Dendritic cell treated with granulocyte-macrophage colony-stimulating factor and Interleukin-4, amounts not matched to agents 40 ng/mL and 50 ng/mL, for 4 days (primary cell): ENCODE measurements at regions not wholly inside any gene's neighbourhood (a gene's known extent, or its start where the extent isn't known, plus 50 kb on each side); places are given as distances from the start of the nearest gene placed in this dataset.
"Not testable (repeated sequence)": the region's sequence is repeated elsewhere in the genome, so short reads cannot be mapped to it uniquely, and the experiment has no call there.

ENCODE experiments used
- H3K27ac Mint-ChIP-seq: one replicate; pipeline ENCODE4 v1.8.0; 2022; ENCODE audit warnings: mild to moderate bottlenecking, mixed read lengths
- H3K27me3 Mint-ChIP-seq: one replicate; pipeline ENCODE4 v1.8.0; 2022; ENCODE audit warnings: mild to moderate bottlenecking, mixed read lengths
- H3K36me3 Mint-ChIP-seq: one replicate; pipeline ENCODE4 v1.8.0; 2022; ENCODE audit warnings: low read depth, mixed read lengths
- H3K4me1 Mint-ChIP-seq: one replicate; pipeline ENCODE4 v1.8.0; 2022; ENCODE audit warnings: low read depth, mixed read lengths
- H3K4me3 Mint-ChIP-seq: one replicate; pipeline ENCODE4 v1.8.0; 2022; ENCODE audit warnings: mild to moderate bottlenecking, moderate library complexity, mixed read lengths
- H3K9me3 Mint-ChIP-seq: one replicate; pipeline ENCODE4 v1.8.0; 2022; ENCODE audit warnings: mixed read lengths
- intact Hi-C: fragments of 100-400 bp; cut with micrococcal nuclease; formaldehyde crosslinking; loops from one replicate; pipeline ENCODE4 v1.15.0; 2022

- intact Hi-C loops, H3K9me3 Mint-ChIP-seq, H3K27me3 Mint-ChIP-seq: not testable (repeated sequence)
- peaks cover 98% of the 10 kb centered on the region for H3K4me1 Mint-ChIP-seq
- peaks cover 92% of the 10 kb centered on the region for H3K36me3 Mint-ChIP-seq
- H3K27ac Mint-ChIP-seq: peak overlapping the region; percentile 50
- H3K4me3 Mint-ChIP-seq: peak overlapping the region; percentile 14
Measured at GRCh38 chr16:21511315-21512210, 87.8 kb upstream of the METTL9 start.

DNA sequence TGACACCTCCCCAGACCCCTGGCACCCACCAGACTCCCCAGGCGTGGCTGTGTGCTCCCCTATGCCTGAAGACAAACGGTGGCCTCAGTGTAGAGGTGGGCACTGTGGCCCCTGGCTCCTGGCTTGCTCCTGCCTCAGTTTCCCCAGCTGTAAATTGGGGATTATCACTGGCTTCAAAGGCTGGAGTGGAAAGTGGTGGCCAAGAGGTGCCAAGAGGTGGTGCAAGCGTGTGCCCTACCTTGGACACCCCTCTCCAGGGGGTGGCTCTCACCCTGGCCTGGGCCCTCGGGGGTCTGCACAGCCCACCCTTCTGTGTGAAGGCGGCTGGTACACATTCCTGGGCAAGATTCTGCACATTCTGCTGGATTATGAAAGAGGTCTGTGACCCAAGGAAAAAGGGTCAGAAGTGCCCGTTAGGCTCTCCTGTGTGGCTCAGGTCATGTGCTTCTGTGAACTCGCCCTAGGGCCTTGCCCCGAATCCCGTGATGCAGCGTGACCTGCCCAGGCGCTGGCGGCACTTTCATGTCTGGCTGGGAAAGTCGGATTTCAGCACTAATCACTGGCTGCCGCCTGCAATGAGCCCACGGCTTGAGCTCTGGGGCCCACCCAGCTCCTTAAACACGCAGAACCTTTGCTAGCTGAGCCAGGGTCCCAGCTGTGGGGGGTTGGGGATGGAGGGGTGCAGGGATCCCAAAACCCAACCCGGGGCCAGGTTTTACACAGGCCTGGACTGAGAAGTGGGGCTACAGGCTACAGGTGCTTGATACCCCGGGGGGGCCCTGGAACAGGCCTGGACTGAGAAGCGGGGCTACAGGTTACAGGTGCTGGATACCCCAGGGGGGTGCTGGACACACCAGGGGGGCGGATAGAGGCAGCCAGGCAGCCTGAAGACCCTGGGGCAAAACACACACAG, 86.8 kb upstream of the METTL9 start:
- not testable (repeated sequence) for H3K4me3 Mint-ChIP-seq, H3K9me3 Mint-ChIP-seq
- peaks cover 93% of the 10 kb centered on the region for H3K36me3 Mint-ChIP-seq

DNA sequence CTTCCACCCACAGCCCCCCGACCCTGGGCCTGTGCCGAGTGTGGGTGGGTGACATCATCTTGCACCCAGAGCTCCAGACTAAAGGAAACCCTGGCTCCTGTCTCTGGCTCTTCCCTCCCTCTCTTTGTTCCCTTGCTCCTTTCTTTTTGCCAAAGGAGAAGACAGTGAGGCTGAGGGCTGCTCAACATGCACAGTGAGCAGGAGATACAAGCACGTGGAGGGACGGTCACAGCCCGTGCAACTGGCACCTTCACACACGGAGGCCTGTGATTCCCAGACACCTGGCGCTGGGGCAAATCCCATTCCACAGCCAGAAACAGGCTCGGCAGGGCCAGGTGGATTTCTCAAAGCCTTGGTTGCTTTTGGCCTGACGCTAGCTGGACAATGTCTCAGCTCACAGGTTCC, 86.0 kb upstream of the METTL9 start:
- H3K27ac Mint-ChIP-seq, intact Hi-C loops: not testable (repeated sequence)
- peaks cover 92% of the 10 kb centered on the region for H3K36me3 Mint-ChIP-seq

More for the DNA sequence above, 86.8 kb upstream of the METTL9 start:
- H3K27me3 Mint-ChIP-seq, intact Hi-C loops: not testable (repeated sequence)
- peak overlapping the region; percentile 50 for H3K27ac Mint-ChIP-seq
- peaks cover 90% of the 10 kb centered on the region for H3K4me1 Mint-ChIP-seq

GRCh38 chr16:21513812-21514473, 85.4 kb upstream of the METTL9 start:
- H3K27ac Mint-ChIP-seq, intact Hi-C loops, H3K9me3 Mint-ChIP-seq, H3K27me3 Mint-ChIP-seq, H3K4me3 Mint-ChIP-seq: not testable (repeated sequence)
- Mint-ChIP-seq H3K36me3 (peaks cover 92% of the 10 kb centered on the region), H3K4me1 (peaks cover 89% of the 10 kb centered on the region)

More for the DNA sequence above, 86.0 kb upstream of the METTL9 start:
- H3K4me3 Mint-ChIP-seq, H3K27me3 Mint-ChIP-seq, H3K9me3 Mint-ChIP-seq: not testable (repeated sequence)
- peaks cover 89% of the 10 kb centered on the region for H3K4me1 Mint-ChIP-seq

DNA sequence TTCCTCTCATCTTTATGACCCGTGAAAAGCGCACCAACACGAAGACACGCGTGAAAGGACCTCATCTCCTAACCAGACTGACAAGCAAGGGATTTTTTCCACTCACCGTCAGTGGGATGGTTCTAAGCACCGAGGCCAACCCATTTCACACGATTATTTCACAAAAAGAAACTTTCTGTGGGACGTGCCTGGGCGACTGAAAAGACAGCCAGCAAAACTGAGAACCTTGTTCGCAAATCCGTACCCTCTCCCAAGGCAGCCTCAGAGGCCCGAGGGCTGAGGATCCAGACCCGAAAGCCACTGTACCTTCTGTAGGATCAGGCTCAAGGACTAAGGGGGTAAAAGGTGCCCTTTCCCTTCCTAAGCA, 84.9 kb upstream of the METTL9 start:
- H3K27me3 Mint-ChIP-seq, H3K27ac Mint-ChIP-seq, H3K4me3 Mint-ChIP-seq, intact Hi-C loops, H3K9me3 Mint-ChIP-seq: not testable (repeated sequence)
- H3K4me1 Mint-ChIP-seq: peaks cover 89% of the 10 kb centered on the region
- peaks cover 92% of the 10 kb centered on the region for H3K36me3 Mint-ChIP-seq

- peak overlapping the region; percentile 23 for H3K4me3 Mint-ChIP-seq
- peaks cover 75% of the 10 kb centered on the region for H3K36me3 Mint-ChIP-seq
- H3K27ac Mint-ChIP-seq, intact Hi-C loops, H3K27me3 Mint-ChIP-seq, H3K9me3 Mint-ChIP-seq: not testable (repeated sequence)
- peaks cover 70% of the 10 kb centered on the region for H3K4me1 Mint-ChIP-seq
Measured at GRCh38 chr16:21516705-21517040, 82.7 kb upstream of the METTL9 start.

GRCh38 chr16:21517263-21517662, 82.1 kb upstream of the METTL9 start:
- H3K27me3 Mint-ChIP-seq, H3K9me3 Mint-ChIP-seq, intact Hi-C loops, H3K27ac Mint-ChIP-seq: not testable (repeated sequence)
- peaks cover 69% of the 10 kb centered on the region for H3K36me3 Mint-ChIP-seq
- peak overlapping the region; percentile 85 for H3K4me3 Mint-ChIP-seq
- H3K4me1 Mint-ChIP-seq: peaks cover 64% of the 10 kb centered on the region

GRCh38 chr16:21519361-21520133, 79.8 kb upstream of the METTL9 start:
- H3K9me3 Mint-ChIP-seq, H3K27me3 Mint-ChIP-seq, intact Hi-C loops: not testable (repeated sequence)
- Mint-ChIP-seq H3K36me3 (peaks cover 46% of the 10 kb centered on the region), H3K27ac (peak overlapping the region; percentile 94), H3K4me1 (peaks cover 42% of the 10 kb centered on the region), H3K4me3 (peak overlapping the region; percentile 85)

DNA sequence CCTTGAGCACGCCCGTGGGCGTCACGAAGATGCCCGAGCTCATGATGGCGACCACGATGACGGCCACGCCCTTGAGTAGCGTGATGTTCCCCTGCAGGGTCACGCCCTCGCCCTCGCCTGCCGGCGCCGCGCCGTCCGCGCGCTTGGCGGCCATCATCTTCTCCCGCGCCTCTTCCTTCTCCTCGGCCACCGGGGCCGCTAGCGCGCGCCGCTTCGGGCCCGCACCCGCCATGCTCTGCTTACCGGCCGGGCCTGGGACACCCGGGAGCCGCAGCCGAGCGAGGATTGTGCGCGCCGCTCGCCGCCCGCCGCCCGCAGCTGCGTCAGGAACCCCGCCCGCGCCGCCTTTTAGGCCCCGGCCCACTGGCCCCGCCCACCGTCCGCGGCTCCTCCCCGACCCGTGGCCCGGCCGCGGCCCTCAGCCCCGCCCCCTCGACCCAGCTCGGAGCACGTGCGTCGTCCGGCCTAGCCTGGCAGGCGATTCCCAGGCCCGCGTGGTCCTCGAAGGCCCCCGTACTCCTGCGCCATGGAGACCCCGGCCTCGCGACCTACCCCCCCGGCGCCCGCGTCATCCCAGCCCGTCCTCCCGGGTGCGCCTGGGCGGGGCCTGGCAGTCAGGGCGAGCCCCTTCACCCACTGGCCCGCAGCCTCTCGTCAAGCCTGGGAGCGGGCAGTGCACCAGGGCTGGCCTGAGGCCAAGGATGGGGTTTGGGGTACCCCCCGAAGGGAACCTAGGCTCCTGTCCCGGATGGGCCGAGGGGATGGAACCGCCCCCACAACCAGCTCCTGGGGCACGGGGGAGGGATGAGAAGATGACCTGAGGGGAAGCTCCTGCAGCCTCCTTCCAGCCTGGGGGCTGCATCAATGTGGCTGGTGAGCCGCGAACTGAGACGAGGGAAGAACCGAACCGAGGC, 79.0 kb upstream of the METTL9 start:
- H3K27ac Mint-ChIP-seq: peak overlapping the region; percentile 94
- peaks cover 38% of the 10 kb centered on the region for H3K36me3 Mint-ChIP-seq
- peak overlapping the region; percentile 85 for H3K4me3 Mint-ChIP-seq
- H3K27me3 Mint-ChIP-seq, H3K9me3 Mint-ChIP-seq, intact Hi-C loops: not testable (repeated sequence)
- H3K4me1 Mint-ChIP-seq: peaks cover 33% of the 10 kb centered on the region

- peaks cover 27% of the 10 kb centered on the region for H3K4me1 Mint-ChIP-seq
- H3K9me3 Mint-ChIP-seq, H3K27me3 Mint-ChIP-seq, intact Hi-C loops, H3K27ac Mint-ChIP-seq, H3K4me3 Mint-ChIP-seq: not testable (repeated sequence)
- peaks cover 32% of the 10 kb centered on the region for H3K36me3 Mint-ChIP-seq
Measured at GRCh38 chr16:21521048-21521389, 78.4 kb upstream of the METTL9 start.

DNA sequence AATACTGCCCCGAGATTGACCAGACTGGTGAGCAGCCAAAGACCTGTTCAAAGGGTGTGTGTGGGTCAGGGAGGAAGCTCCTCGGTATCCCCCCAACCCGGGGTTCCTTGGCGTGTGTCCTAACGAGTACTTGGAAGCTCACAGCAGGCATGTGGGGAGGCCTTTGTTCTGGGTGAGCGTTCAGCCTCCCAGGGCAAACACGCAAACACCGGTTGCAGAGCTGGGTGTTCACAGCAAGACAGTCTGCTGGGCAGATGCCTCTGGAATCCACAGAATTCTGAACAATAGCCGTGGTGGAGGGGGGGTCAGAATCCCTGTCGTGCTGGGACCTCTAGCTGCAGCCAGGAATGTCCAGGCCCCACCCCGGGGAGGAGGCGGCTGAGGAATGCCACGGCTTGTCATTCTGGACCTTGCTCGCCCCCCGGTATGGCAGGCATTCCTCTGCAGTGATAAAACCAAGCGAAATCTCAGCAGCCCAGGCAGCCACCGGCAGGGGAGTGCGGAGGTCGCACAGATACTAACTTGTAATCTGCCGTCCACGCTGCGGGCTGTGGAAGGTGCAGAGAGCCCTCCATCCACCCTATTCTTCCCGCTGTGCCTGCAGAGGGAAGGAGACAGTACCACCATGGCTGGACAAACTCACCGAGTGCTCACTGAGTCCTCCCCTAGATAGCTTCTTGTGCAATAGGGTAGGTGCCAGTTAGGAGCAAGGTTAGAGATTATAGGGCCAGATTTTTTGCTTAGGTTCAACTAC, 77.8 kb upstream of the METTL9 start:
- intact Hi-C loops, H3K27ac Mint-ChIP-seq, H3K9me3 Mint-ChIP-seq, H3K4me3 Mint-ChIP-seq, H3K27me3 Mint-ChIP-seq: not testable (repeated sequence)
- H3K4me1 Mint-ChIP-seq: peaks cover 23% of the 10 kb centered on the region
- H3K36me3 Mint-ChIP-seq: peaks cover 26% of the 10 kb centered on the region

- H3K27ac Mint-ChIP-seq, H3K27me3 Mint-ChIP-seq, H3K9me3 Mint-ChIP-seq, H3K4me3 Mint-ChIP-seq, intact Hi-C loops: not testable (repeated sequence)
- Mint-ChIP-seq H3K4me1 (peaks cover 19% of the 10 kb centered on the region), H3K36me3 (peaks cover 21% of the 10 kb centered on the region)
Measured at GRCh38 chr16:21522846-21523245, 76.5 kb upstream of the METTL9 start.
